ENCODE measurements at regions not wholly inside any gene's neighbourhood (a gene's known extent, or its start where the extent isn't known, plus 50 kb on each side); places are given as distances from the start of the nearest gene placed in this dataset.
"Not testable (repeated sequence)": the region's sequence is repeated elsewhere in the genome, so short reads cannot be mapped to it uniquely, and the experiment has no call there.

DNA sequence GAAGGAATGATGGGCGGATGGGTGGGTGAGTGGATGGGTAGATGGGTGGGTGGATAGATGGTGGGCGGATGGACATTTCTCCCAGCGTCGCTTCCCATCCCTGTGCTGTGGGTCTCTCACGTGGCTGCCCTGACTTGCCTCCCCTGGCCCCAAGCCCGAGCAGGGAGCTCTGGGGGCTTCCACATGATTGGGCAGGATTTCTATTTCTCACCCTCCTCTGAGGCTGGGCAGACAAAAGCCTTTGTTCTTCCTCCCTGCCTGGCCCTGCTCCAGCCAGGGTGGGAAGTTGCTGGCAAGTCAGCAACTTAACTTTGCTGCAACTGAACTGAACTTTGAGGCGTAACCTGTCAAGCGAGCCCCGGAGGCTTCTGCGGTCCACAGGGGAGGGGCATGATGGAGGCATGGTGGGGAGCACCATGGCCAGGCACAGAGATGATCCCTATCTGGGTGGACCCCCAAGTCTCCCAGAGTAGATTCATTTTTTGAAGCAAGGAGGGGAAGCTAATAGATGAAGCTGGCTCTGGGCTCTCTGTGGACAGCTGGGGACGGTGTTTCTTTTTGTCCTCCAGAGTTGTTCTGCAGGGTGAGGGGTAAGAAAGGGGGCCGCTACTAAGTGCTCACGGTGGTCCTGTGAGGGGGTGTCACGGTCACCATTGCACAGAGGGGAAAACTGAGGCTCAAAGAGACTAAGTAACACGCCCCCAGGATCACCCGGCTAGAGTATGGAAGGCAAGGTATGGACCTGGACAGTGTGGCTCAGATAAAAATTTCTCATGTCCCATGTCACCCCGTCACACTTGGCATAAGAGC, 140.1 kb downstream of the CEBPB start:
- no peak for DNase-seq

DNA sequence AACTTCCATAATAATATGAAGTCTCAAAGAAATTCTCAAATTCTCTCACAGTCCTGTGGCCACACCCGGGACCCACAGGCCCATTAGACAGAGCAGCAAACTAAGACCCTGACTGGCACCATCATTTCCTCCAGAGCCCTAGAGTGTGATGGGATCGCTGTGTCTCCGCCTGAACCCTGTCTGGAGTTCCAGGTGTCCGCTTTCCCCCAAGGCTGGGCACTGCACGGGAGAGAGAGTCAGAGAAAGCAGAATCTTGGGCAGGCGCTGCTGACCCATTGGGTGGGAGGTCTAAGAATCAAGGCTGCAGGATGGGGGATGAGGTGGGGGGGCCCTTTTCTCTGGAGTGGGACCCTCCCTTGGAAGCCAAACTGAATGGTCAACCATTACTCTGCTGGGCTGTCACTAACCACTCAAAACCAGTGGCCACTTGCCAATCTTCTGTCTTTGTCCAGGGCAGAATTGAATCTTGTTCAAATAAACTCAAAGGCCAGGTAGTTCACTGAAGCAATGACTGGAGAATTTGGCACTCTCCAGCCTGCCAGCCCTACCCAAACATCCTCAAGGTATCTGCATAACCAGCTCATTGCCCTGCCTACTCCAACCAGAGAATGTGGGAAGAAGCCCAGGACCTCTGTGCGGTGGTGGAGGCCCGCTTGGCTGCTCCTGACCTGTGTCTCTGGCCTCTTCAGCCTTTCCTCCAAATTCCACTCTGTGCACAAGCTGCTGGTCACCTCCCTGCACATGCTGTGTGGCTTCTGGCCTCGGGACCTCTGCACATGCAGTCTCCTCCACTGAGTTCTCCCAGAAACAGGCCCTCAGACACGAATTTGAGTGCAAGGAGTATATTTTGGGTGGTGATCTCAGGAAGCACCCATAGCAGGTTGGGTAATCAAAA, 141.1 kb downstream of the CEBPB start:
- no peak for DNase-seq

DNA sequence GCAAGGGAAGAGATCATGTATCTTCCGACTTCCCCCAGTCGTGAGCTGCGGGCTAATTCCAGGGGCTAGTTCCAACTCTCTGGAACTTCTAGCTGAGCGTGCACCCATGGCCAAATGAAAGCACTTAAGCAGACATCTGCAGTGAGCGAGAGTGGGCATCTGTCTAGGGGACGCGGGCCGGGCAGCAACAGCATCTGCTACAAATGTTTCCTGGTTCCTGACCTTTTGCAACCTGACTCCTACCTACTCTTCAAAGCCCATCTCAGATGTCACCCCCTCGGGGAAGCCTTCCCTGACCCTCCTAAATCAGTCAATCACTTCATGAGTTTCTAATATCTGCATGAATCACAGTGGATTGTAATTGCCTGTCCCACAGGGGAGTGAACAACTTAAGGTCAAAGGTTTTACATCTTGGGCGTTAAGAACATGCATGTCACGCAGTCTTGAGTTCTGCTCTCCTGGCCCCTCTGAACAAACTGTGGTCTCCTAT, 141.9 kb downstream of the CEBPB start:
- DNase-seq: no peak

DNA sequence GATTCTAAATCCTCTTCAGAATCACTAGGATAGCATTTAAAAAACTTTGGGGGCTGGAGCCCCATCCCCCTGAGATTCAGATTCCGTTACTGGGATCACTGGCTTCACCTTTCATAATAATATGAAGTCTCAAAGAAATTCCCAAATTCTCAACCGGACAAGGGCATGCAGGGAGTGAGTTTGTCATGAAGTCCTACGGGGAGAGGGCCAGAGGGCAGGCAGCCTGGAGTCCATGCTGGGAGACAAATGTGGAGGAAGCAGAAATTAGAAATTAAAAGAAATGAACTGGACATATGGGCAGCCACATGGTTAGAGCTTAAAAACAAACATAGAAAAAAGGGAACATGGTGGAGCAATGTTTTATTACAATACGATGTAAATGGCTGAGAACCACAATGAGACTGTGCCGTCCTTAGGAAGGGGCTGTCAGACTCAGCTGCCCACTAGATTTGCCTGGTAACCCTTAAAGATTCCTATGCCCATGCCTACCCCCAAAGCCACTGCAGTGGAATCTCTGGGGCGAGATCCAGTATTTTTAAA, 142.6 kb downstream of the CEBPB start:
- DNase-seq: no peak

DNA sequence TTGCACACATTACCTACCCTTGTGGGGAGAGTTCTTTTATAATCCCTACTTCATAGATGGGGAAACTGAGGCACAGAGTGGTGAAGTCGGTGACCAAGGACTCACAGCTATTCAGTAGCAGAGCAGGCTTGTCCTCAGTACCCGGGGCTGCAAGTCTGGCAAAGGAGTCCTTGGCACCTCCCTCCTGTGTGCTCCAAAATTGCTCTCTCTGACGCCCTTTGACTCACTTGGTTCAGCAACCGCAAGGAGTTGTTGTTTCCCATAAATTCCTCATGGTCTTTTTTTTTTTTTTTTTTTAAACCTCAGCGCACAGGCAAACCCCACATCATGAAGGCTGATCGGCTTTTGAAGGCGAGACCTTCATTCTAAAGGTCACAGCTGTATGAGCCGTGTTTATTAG, 143.2 kb downstream of the CEBPB start:
- DNase-seq: no peak

DNA sequence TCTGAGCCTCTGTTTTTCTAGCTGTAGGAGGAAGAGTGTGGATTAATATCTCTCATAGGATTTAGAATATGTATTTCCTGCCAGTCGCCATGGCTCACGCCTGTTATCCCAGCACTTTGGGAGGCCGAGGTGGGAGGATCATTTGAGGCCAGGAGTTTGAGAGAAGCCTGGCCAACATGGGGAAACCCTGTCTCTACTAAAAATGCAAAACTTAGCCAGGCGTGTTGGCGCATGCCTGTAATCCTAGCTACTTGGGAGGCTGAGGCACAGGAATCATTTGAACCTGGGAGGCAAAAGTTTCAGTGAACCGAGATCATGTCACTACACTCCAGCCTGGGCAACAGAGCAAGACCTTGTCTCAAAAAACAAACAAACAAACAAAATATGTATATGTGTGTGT, 143.9 kb downstream of the CEBPB start:
- DNase-seq: not testable (repeated sequence)

DNA sequence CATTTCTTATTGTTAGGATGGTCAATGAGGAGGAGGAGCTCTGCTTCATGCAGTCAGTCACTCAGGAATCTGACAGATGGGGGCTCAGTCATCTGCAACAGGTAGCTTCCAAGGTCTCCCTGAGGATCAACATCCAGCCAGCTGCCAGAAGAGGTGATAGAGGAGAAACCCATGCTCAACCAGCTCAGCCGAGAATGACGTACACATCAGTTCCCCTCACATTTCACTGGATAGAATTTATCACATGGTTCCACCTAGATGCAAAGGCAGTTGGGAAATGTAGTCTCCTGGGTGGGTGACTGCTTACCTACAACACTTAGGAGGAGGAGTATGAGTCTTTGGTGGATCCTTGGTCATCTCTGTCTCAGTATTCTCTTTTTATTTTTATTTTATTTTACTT, 144.5 kb downstream of the CEBPB start:
- DNase-seq: peak; percentile 54

DNA sequence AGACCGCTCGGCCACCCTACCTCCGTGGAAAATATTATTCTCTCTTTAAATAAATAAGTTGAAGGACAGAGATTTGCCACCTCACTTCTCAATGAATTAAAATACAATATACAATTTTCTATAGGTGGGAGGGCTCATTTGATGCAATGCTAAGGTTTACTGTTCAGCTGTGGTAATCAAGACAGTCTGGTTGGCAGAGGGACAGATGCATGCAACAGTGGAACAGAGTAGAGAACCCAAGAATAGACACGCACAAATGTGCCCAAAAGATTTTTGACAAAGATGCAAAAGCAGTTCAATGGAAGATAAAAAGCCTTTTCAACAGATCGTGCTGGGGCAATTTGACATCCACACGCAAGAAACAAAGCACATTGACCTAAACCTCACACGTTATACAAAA, 145.2 kb downstream of the CEBPB start:
- DNase-seq: no peak

DNA sequence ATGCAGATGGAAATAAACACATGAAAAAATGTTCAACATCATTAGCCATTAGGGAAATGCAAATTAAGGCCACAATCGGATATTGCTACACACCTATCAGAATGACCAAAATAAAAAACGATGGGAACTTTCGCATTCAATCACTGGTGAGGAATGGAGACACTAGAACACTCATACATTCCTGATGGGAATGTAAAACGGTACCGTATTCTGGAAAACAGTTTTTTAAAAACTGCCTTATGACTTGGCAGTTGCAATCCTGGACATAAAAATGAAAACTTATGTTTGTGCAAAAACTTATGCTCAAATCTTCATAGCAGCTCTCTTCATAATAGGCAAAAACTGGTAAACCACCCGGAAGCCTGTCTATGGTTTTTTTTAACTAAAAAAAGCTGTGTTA, 146.0 kb downstream of the CEBPB start:
- no peak for DNase-seq

DNA sequence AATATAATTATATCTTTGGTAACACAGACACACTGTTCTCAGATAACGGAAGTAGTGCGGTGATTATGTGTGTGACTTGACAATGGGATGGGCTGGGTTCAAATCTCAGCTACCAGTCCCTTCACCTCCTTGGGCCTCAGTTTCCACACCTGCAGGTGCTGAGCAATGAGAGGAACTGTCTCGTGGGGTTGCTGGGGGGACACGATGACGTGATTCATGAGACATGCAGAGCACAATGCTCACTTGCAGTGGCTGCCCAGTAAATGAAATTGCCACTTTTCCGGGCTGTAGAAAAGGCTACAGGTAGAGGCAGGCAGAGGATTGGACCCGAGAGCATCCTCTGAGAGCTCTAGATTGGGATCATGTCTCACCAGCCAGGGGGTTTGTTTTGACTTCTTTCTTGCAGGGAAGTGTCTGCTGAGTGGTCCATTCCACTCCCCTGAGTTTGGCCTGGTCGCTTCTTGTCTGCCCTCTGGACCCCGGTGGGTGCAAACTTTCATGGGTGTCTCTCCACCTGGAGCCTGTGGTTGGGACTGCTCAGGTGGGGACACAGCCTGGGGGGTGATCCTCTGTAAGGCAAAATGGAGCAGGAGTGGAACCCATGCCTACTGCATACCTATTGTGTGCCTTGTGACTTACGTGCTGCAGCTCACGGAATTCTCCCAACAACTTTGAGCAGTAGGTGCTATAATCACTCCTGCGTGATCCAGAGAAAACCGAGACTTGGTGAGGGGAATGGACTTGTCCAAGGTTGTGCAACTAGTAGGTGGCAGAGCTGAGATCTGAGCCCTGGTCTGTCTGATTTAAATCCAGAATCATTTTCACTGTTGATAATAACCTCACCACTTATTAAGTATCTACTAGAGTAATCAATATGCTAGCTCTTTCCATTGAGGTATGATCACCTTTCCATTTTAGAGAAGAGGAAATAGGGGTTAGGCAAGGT, 147.2 kb downstream of the CEBPB start:
- DNase-seq: no peak

DNA sequence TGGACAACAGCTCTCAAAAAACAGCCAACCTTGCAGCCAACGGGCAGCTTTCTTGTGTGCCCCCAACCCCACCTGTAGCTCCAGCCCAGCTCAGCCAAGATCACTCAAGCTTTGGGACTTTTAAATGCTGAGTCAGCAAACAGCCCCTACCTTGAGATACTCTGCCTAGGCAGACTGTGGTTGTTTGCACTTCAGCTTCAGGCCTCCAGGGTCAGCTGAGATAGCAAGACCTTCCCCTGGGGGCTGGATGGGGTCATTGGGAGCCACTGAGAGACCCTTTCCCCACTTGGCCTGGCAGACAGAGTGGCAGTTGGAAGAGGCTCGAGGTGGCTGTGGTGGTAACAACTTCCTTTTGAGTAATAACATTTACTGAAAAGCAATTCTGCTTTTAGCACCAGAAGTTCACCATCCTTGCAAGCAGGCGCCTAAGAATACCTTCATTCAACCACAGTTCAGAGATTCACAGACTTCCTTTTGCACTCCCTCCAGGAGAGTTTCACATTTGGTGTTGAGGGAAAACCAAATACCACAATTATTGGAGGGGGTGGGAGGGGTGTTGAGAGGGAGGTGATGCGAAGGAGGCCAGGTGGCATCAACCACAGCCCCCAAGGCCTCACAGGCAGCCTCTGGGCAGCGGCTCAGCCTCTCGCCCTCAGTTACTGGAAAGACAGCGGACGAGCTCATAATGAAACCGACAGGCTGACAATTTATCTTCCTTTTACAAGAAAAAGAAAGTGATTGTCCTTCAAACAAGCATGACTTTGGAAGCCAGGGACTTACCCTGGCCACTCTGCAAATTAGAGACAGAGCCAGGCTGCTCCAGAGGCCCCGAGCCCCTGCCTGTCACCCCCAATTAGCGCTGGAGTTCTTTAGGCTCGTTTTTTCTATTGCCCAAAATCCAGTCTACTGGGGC, 148.1 kb downstream of the CEBPB start:
- no peak for DNase-seq

DNA sequence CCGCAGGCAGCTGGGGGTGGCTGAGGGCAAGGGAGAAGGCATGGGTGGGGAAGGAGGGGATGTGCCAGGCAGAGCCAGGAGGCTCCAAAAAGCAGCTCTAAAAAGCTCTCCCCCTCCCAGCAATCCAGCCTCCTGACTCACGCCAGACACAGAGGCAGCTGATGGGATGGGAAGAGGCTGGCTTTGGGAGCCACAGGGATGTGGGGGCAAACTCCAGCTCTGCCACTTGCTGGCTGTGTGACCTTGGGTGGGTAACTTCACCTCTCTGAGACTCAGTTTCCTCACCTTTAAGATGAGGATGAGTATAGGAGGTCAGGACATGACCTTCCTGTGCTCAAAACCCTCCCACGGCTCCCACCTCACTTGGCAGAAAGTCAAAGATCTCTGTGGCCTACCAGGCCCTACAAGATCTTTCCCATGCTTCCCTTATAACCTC, 148.9 kb downstream of the CEBPB start:
- DNase-seq: no peak

DNA sequence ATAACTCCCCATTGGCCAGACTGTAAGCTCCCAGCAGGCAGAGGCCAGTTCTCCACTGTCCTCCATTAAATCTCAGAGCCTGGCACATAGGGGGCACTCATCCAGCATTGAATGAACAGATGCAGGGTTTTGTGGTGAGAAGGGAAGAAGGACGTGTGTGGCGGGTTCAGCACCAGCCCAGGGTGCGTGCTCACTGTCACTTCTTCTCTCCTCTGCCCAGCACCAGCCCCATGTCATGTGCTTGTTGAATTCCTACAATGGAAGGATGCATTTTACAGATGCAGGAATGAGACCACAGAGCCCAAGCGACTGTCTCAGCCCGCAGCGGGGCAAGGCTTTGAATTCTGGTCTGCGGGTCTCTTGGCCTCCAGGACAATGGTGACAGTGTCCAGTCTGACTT, 149.9 kb downstream of the CEBPB start:
- no peak for DNase-seq

DNA sequence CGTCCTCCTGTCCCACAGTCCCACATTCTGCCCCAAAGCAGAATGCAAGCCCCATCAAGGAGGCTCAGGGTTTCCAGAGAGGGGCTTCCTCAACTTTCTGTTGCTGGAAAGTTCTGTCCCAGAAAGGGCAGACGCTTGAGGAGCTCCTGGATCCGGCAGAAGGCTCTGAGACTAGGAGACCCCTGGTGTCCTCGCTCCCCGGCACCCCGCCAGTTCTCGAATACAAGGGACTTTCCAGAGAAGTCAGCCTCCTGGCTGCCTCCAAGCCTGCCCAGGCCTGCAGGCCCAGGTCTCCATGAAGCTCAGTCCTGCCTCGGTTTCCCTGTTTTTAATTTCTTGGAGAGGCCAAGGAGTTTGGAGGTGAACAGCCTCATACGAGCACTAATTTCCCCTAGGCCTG, 150.4 kb downstream of the CEBPB start:
- DNase-seq: no peak

DNA sequence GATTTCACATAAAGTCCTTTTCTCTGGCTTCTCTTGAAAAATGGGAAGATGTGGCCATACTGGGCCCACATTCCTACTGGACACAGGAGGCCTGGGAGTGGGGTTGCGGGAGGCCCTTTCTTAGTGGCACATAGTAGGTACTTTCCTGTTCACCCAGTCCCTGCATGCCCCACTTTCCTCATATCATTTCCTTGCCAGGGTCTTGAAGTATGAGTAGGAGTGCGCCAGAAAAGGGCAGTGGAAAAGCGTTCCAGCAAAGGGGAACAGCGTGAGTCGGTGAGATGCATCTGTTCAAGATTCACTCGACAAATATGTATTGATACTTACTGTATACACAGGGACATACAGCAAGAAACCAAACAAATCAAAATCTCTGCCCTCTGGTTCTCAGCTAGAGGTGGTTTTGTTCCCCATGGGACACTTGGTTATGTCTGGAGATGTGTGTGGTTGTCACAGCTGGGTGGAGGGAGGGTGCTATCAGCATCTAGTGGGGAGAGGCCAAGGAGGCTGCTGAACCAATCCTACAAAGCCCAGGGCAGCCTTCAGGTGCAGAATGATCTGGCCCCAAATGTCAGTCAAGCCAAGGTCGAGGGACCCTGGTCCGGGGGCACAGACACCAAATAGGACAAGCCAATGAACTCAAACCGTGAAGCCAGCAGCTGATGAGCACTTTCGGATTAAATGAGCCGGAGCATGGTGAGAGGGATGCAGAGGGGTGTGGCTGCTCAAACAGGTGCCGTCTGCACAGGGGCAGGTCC, 151.4 kb downstream of the CEBPB start:
- DNase-seq: no peak

DNA sequence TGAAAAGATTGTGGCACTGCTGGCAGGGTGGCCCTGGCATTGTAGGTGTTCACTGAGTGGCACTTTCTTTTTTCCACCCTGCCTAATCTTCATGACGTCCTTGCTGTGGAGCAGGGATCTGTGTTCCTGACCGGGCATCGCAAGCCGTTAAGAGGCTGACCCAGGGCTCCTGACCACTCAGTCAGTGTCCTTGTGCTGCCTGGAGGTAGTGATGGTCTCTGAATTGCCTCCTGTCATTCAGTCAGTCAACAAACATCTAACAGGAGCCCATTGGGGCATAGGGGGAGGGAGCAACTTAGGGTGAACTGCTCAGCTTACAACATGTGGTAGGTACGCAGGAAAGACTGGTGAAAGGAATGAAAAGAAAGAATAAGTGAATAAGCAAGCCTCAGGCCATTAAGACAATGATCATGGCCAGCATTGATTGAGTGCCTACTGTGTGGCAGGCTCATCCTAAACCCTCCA, 152.0 kb downstream of the CEBPB start:
- DNase-seq: no peak

DNA sequence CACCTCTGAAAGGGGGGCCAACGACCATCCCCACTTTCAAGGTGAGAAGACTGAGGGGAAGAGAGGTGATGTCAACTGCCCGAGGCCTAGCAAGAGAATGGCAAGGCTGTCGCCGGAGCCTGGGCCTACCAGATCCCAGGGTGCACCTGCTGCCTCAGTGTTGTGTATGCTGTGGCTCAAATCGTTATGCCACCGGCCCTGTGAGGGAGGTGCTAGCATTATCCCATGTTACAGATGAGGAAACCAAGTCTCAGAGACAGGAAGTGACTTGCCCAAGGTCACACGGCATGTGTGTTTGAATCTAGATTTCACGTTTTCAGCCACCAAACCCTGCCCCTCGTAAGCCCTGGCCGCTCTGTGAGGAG, 152.5 kb downstream of the CEBPB start:
- DNase-seq: no peak

DNA sequence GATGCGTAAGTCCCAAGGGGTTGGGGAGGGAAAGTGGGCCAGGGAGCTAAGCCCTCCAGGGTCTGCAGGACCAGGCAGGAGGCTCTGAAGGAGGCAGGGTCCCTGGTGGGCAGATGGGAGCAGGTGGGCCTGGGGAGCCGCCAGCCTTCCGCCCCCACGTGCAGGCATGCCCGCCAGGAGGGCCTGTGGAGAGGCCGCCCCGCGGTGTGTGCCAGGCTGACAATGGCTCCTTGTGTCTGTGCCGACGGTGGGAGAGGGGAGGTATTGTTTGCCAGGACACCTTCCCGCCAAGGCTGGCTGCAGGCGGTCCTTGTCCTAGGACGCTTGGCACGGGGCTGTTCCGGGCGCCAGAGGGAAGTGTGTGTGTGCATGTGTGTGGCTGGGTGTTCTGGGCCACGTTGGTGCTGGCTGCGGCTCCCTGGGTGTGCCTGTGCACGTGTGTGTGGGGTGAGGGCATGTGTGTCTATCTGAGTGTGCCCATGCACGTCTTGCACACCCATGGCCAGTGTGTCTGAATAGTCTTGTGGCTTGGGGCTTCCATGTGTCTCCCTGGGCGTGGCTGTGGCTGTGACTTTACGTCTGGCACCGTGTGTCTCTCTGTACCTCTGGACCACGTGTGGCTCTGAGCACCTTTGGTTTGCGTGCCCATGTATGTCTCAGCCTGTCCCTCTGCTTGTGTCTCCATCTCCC, 153.0 kb downstream of the CEBPB start:
- DNase-seq: no peak

DNA sequence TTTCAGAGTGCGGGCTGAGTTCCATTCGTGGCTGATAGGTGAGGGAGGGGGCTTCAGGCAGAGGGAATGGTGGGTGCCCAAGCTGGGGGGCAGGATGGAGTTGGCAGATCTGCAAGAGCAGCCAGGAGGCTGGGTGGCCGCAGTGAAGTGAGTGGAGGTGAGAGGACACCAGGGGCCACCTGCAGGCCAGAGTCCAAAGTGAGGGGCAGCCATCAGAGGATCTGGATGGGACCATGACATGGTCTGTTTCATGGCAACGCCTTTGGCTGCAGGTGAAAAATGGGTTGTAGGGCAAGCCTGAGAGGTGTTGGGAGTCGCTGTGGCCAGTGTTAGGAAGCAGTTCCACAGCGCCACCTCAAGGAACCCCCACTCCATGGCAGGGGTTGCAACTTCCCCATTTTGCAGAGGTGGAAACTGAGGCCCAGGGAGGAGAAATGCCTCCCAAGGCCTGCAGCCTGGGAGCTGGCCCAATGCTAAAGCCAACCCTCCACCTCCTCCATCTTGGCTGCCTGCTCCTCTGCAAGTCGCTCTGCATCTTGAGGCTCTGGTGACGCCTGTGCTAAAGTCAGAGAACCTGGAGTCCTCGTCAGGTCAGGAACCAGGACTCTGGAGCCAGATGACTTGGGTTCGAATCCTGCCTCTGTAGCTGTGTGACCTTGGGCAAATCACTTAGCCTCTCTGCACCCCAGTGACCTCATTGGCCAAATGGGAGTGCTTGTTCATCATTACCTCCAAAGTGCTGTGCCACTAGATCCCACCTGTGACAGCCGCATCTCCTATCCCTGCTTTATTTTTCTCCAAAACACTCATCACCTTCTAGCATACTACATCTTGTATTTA, 153.8 kb downstream of the CEBPB start:
- DNase-seq: no peak
